ENCODE measurements at regions not wholly inside any gene's neighbourhood (a gene's known extent, or its start where the extent isn't known, plus 50 kb on each side); places are given as distances from the start of the nearest gene placed in this dataset.

- no peak overlapping the region for H3K27ac ChIP-seq
- no peak for TF ChIP-seq CTCF (conservative IDR thresholded peaks at IDR 0.05)
Observed at GRCh38 chr17:5958850-5959249, 111.3 kb upstream of the WSCD1 start.

GRCh38 chr17:5962371-5962770 is 107.8 kb upstream of the WSCD1 start:
- TF ChIP-seq CTCF (conservative IDR thresholded peaks at IDR 0.05): no peak
- no peak overlapping the region for H3K27ac ChIP-seq

- TF ChIP-seq CTCF (conservative IDR thresholded peaks at IDR 0.05): no peak
- no peak overlapping the region for H3K27ac ChIP-seq
Observed at GRCh38 chr17:5971969-5972368, 98.2 kb upstream of the WSCD1 start.

- no peak overlapping the region for H3K27ac ChIP-seq
- no peak for TF ChIP-seq CTCF (conservative IDR thresholded peaks at IDR 0.05)
Observed at GRCh38 chr17:5973410-5973809, 96.8 kb upstream of the WSCD1 start.

GRCh38 chr17:5975661-5976060 is 94.5 kb upstream of the WSCD1 start:
- TF ChIP-seq CTCF (conservative IDR thresholded peaks at IDR 0.05): no peak
- no peak overlapping the region for H3K27ac ChIP-seq

- TF ChIP-seq CTCF (conservative IDR thresholded peaks at IDR 0.05): no peak
- H3K27ac ChIP-seq: no peak overlapping the region
Observed at GRCh38 chr17:5976251-5976650, 93.9 kb upstream of the WSCD1 start.

GRCh38 chr17:5978496-5978895 is 91.7 kb upstream of the WSCD1 start:
- no peak for TF ChIP-seq CTCF (conservative IDR thresholded peaks at IDR 0.05)
- no peak overlapping the region for H3K27ac ChIP-seq

- no peak overlapping the region for H3K27ac ChIP-seq
- TF ChIP-seq CTCF (conservative IDR thresholded peaks at IDR 0.05): no peak
Observed at GRCh38 chr17:5980941-5981340, 89.2 kb upstream of the WSCD1 start.
